GM18499 (cell line): ENCODE measurements at regions not wholly inside any gene's neighbourhood (a gene's known extent, or its start where the extent isn't known, plus 50 kb on each side); places are given as distances from the start of the nearest gene placed in this dataset.

Experiments used
- ATAC-seq: cut with Tn5 transposase; IDR thresholded peaks from one replicate; pipeline ENCODE4 v1.9.1; 2021; ENCODE audit warnings: moderate number of reproducible peaks; ENCODE audit not compliant: insufficient read depth, unreplicated experiment

DNA sequence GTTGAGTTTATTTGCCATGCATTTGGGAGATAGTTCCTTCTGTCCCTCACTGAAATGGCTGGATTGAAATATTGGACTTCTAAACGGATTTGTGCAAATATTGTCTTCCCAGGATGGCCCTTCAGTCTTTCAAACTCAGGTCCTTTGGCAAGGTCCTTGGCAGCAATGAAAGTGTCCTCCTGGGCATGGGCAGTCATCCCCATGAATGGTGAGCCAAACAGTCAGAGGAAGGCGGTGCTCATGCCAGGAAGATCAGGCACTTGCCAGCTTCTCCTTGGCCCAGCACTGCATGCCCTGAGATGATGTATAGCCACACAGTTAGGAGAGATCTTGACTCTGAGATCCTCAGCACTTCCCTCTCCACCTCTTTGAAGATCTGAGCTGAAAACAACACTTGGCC is 221.4 kb upstream of the KLF4 start:
- ATAC-seq, result no peak

DNA sequence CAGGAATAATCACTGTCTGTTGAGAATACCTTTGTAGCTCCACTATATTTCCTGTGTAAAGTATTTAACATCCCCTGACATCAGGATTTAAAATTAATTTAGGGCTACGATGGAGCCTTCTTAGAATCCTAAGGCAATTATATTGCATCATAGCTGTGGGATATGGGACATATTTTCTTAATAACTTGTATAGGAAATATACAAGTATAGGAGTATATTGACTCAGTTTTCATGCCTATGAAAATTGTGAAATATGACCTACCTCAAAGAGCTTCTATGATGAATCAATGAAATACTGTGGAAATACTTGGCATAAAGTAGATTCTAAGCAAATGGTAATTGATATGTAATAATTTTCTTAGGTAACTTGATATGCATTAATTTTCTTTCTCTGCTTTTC is 221.0 kb upstream of the KLF4 start:
- no peak for ATAC-seq

DNA sequence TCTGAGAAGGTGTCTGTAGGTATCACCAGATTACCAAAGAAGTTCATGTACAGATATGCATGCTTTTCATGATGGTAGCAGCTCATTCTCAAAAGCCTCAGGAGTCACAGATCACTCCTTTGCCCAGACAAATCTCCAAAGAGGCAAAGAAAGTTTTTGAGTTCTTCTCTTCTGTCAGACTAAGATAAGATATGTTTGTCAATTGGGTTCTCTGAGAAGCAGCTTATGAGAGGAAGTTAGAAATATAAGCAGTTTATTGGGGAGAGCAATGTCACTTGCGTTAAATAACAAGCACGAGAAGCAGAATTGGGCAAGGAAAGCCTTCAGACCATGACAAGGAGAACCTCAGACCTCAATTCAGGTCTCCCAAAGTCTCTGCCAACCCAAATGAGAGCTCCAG is 219.2 kb upstream of the KLF4 start:
- no peak for ATAC-seq

DNA sequence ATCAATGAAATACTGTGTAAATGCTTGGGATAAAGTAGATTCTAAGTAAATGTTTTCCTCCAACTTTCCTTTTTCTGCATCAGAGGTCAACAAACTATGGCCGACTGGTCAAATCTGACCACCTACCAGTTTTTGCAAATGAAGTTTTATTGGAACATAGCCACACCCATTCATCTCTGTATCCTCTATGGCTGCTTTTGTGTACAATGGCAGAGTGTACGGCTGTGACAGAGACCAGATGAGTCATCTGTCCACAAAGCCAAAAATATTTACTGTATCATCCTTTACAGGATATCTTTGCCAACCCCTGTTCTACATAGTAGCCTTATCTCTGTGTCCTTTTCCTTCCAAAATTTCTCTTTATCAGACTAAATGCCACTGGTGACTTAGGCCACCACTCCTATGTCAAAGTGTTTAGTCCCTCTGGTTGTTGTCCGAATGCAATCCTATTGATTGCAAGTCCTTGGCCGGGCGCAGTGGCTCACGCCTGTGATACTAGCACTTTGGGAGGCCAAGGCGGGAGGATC is 218.4 kb upstream of the KLF4 start:
- ATAC-seq, result no peak

GRCh38 chr9:107707428-107707837 is 217.9 kb upstream of the KLF4 start:
- ATAC-seq, result no peak

DNA sequence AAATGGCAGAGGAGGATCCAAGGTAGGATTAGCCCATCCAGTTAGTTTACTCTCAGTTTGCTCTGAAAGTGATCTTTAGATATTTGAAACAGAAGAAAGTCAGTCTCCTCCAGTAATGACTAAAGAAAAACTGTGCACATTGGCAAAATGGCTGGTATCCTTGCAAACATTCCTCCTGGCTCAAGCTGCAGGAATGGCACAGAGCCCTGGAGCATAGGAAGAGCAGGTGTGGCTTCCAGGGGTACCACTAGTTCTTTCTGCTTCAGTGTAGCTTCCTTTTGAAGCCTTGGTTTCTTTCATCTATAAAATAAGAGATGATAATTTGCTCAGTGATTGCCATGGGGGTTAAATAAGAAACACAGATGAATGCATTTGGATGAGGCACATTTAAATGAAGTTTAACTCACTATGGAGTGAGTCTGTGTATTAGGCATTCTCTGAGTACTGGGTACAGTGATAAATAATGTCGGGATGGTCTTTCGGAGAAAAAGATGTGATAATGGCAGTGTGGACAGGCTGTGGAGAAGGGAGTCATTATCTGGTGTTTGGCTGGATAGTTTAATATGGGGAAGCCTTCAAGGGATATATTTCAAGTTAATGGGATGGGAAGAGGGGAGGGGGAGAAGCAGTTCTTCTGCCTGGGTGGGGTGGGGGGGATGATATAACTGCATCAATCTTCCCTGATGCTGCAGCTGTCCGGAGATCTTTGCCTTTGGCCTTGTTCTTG is 217.3 kb upstream of the KLF4 start:
- no peak for ATAC-seq

DNA sequence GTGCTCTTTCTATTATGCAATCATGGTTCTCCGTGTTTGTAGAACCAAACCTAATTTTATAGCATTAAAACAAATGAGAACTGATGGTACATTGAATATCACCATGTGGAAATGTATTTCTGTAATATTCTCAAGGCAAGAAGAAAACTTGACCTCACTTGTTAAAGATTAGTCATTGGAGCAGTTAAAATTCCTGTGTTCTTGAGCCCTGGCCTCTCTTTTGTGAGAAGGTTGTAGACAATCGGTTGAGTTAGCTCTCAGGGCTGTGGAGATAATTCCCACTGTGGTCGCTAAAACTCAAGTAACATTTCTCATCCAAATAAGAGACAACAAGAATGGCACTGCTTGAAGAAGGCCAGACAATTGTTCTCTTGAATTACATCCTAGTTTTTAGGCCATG is 216.0 kb upstream of the KLF4 start:
- no peak for ATAC-seq

GRCh38 chr9:107704774-107705173 is 215.2 kb upstream of the KLF4 start:
- ATAC-seq, result no peak

DNA sequence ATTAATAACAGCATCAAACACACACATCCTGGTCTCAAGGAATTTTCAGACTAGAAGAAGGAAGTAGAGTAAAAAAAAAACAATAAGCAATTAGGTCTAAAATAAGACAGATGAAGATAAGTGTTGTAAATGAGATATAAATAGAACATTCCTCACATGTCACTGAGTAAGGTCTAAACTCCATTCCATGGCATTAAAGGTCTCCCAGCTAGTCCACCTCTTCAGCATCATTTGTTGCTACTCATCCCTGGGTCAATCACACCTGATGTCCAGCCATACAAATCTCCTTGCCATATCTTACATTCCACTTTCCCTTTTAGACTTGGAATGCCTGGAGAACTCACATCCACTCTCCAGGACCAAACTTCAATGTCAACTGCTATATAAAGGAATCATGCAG is 214.1 kb upstream of the KLF4 start:
- ATAC-seq, result no peak

GRCh38 chr9:107700847-107701246 is 211.3 kb upstream of the KLF4 start:
- ATAC-seq, result no peak

DNA sequence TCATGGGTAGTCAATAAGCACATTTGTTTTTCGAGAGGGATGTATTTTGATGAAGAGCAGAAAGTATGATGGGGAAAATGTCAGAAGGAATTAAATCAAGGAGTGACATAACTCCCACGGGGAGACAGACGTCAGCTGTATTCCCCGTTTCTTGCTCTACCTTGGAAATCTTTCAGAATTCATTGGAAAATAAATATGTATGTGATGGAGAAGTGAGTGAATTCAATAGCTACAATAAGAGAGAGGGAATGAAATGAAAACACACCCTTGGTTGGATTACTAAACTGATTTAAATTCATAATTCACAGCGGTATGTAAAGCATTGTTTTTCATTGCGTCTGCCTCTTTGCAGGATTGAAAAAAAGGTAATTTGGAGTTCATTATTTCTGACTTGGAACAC is 209.7 kb upstream of the KLF4 start:
- ATAC-seq, result no peak

GRCh38 chr9:107698779-107699178 is 209.2 kb upstream of the KLF4 start:
- ATAC-seq, result no peak

DNA sequence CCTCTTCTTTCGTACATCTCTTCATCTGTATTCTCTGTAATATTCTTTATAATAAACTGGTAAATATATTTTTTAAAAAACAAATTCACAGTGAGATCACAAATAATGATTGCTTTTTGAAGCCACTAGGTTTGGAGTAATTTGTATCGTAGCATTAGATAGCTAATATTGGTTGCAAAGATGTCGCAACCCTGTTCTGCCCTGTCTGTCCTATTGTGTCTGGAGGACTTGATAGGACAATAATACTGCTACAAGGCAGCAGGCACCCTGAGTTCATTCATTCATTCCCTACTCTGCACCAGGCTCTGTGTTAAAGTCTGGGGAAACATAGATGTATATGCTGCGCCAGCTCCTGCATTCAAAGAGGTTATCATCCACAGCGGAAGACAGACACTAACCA is 206.7 kb upstream of the KLF4 start:
- ATAC-seq, result no peak

DNA sequence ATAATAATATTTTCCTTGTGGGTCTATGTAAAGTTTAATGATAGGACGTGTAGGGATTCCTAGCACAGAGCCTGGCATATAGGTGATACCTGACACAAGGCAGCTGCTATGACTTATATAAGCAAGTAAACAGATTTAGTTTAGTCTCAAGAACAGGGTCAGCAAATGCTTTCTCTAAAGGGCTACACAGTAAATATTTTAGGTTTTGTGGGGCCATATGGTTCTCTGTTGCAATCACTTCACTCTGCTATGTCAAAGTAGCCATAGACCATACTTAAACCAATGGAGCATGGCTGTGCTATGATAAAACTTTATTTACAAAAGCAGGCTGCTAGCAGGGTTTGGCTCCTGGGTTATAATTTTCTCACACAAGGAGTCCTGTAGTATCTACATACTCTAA is 204.8 kb upstream of the KLF4 start:
- ATAC-seq, result no peak

DNA sequence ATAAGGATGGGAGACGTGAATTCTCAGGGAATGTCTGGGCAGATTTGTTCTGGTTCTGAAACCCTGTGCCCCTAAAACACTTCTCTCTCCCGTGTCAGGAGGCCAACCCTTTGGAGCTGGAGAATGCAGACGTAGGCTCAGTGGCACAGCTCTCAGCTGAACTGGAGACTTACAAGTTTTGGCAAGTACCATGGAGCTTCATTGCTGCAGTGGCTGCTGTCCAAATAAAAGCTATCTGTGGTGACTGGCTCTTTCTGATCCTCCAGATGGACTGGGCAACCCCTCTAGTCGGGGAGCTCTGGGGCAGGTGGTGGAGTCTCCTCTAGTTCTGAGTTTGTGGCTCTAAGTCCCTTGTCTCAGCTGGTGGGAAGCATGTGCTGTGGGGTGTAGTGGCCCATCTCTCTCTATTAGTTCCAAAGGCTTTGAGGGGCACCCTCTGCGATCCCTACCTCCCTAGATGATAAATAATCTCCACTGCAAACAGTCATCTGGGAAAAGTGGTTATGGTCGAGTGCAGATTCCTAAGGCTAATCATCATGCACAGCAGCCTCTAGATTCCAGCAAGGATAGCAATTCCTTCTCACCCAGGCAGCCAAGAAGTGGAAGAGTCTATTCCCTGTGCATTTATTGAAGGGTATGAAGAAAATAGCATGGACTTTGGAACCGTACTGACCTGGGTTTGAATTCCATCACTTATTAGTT is 204.2 kb upstream of the KLF4 start:
- ATAC-seq, result no peak

- no peak for ATAC-seq
Observed at GRCh38 chr9:107691664-107692063, 202.1 kb upstream of the KLF4 start.

- no peak for ATAC-seq
Observed at GRCh38 chr9:107690021-107690420, 200.5 kb upstream of the KLF4 start.

- no peak for ATAC-seq
Observed at GRCh38 chr9:107688728-107689127, 199.2 kb upstream of the KLF4 start.

DNA sequence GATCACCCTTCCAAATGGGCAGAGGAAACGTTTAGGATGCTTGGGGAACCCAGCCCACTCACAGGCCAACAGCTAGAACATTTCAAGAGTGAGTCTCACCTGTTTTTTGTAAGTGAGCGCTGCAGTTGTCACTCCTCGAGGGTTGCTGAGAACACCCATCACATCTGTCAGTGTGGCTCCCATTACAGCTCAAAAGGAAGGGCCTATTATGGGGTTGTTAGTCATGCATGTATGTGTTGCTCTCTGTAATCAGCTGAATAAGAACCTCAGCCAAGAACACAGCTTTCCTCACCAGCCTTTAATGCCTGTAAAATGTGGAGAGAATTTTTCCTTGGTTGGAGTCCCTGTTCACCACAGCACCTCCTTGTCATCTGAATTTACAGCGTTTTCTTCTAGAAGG is 196.3 kb upstream of the KLF4 start:
- ATAC-seq, result no peak

DNA sequence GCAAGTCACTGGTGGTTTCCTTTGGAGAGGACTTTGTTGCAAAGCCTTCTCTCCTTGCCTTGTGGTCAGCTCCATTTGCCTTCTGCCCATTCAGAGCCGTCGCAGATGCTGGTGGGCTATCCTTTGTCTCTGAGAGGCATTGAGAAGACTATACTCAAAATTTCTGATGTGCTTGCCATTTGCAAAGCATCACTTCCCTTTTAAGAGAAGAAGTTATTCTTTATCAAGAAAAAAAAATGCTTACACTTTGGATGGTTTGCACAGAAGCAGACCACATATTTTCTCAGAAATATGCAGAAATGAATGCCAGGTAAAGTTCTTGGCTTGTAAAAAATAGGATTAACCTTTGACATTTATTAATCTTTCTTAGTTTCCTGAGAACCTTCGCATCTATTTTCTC is 195.8 kb upstream of the KLF4 start:
- ATAC-seq, result no peak

DNA sequence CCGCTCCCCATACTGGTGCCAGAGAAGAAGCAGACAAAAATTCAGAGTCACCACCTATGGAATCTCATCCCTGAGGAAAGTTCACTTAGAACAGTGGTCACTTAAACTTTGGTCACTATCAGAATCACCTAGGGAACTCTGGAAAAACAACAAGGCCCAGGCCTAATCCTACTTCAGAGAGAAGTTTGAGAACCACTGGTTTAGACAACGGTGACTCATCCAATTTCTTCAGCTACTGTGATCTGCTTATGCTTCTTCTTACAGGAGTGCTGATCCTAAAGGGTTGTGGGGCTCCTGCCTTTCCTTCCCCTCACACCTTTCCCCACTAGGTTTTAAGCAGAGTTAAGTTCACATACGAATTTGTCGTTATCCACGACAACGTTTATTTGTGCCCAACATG is 194.7 kb upstream of the KLF4 start:
- ATAC-seq, result no peak

DNA sequence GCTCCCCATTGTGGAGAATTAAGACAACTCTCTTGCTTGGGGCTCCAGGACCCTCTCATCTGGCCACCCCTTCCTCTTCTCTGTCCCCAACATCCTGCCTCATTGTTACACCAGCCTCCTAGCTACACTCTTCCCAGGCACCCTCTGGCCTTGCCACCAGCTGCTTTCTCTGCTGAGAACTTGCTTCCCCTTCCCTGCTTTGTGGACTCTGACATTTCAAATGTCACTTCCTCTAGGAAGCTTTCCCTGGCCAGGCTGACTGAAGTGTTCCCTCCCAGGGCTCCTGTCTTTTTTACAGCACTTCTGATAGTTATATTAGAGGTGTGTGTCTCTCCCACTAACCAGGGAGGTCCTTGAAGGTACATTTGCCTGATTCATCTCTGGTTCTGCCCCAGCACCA is 194.0 kb upstream of the KLF4 start:
- ATAC-seq, result no peak
